ENCODE measurements at regions not wholly inside any gene's neighbourhood (a gene's known extent, or its start where the extent isn't known, plus 50 kb on each side); places are given as distances from the start of the nearest gene placed in this dataset.

DNA sequence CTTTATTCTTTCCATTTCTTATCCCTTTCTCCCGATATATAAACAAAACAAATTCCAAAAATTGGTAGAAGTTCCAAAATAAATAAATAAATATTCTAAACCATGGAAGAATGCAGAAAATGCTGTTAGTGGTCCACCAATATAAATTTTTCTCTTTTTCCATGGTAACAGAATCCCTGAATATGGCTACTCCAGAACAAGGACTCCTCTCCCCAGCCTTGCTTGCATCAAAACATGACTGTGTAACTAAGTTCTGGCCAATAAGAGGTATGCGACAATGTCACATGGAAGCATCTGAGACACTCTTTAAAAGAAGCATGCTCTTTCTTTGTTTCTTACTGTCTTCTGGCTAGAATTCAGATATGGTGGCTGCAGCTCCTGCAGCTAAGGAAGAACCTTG is 325.1 kb upstream of the TANK start:
- H3K9me3 ChIP-seq (ENCODE audit: low read depth, low read length, poor library complexity, severe bottlenecking) = no peaks in the 10 kb centered on the region
- intact Hi-C loops (cut with micrococcal nuclease; ENCODE audit: unreplicated experiment) = no loop called here
- DNase-seq (ENCODE audit: low spot score) = no peak
- H3K27ac ChIP-seq (ENCODE audit: low read depth, low read length, poor library complexity, severe bottlenecking) = no peak overlapping the region
- no peaks in the 10 kb centered on the region for H3K4me1 ChIP-seq (ENCODE audit: insufficient read depth, low read length, poor library complexity, severe bottlenecking)
- no TSS peak for BruUV-seq (replicated peaks)
- no peak overlapping the region for H3K4me3 ChIP-seq (ENCODE audit: low read depth, low read length, poor library complexity, severe bottlenecking)
- POLR2A ChIA-PET (ENCODE audit: low non-redundant PET) = no interaction called here
- CTCF ChIA-PET = no interaction called here
- no peaks in the 10 kb centered on the region for H3K36me3 ChIP-seq (ENCODE audit: insufficient read depth, low read length, poor library complexity, severe bottlenecking)
- H3K27me3 ChIP-seq (replicated peaks; ENCODE audit: insufficient read depth, low read depth, low read length, poor library complexity) = no peaks in the 10 kb centered on the region
- TF ChIP-seq EZH2 (IDR thresholded peaks at IDR 0.05; ENCODE audit: borderline replicate concordance, low read depth, low read length, poor library complexity, severe bottlenecking) = no peak
- TF ChIP-seq, protein P1, sequence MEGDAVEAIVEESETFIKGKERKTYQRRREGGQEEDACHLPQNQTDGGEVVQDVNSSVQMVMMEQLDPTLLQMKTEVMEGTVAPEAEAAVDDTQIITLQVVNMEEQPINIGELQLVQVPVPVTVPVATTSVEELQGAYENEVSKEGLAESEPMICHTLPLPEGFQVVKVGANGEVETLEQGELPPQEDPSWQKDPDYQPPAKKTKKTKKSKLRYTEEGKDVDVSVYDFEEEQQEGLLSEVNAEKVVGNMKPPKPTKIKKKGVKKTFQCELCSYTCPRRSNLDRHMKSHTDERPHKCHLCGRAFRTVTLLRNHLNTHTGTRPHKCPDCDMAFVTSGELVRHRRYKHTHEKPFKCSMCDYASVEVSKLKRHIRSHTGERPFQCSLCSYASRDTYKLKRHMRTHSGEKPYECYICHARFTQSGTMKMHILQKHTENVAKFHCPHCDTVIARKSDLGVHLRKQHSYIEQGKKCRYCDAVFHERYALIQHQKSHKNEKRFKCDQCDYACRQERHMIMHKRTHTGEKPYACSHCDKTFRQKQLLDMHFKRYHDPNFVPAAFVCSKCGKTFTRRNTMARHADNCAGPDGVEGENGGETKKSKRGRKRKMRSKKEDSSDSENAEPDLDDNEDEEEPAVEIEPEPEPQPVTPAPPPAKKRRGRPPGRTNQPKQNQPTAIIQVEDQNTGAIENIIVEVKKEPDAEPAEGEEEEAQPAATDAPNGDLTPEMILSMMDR (conservative IDR thresholded peaks at IDR 0.05; ENCODE audit: low read depth, low read length) = no peak

DNA sequence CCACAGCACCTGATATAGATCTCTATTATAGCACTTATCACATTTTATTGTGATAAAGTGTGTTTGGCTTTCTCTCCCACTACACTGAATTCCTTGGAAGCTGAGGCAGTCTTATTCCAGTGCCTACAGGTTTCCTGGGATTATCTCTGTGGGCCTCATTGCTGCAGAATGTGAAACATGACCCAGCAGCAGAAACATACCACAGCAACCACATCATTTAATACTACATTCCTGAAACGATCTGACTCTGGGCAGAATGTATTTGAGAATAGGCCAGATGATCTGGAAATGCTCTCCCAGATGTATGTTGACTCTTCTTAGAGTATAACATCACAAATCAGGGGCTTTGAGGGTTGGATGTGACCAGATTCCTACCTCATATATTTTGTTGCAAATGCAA is 323.5 kb upstream of the TANK start:
- Histone ChIP-seq H3K4me3 (ENCODE audit: low read depth, low read length, poor library complexity, severe bottlenecking) (no peak overlapping the region), H3K4me1 (ENCODE audit: insufficient read depth, low read length, poor library complexity, severe bottlenecking) (no peaks in the 10 kb centered on the region), H3K27ac (ENCODE audit: low read depth, low read length, poor library complexity, severe bottlenecking) (no peak overlapping the region), H3K36me3 (ENCODE audit: insufficient read depth, low read length, poor library complexity, severe bottlenecking) (no peaks in the 10 kb centered on the region), H3K27me3 (replicated peaks; ENCODE audit: insufficient read depth, low read depth, low read length, poor library complexity) (no peaks in the 10 kb centered on the region), H3K9me3 (ENCODE audit: low read depth, low read length, poor library complexity, severe bottlenecking) (no peaks in the 10 kb centered on the region)
- ChIA-PET CTCF (no interaction called here), POLR2A (ENCODE audit: low non-redundant PET) (no interaction called here)
- peak; percentile 40 for DNase-seq (ENCODE audit: low spot score)
- TF ChIP-seq, protein P1 (conservative IDR thresholded peaks at IDR 0.05; ENCODE audit: low read depth, low read length) = no peak
- no peak for TF ChIP-seq EZH2 (IDR thresholded peaks at IDR 0.05; ENCODE audit: borderline replicate concordance, low read depth, low read length, poor library complexity, severe bottlenecking)
- no TSS peak for BruUV-seq (replicated peaks)
- intact Hi-C loops (cut with micrococcal nuclease; ENCODE audit: unreplicated experiment) = no loop called here

DNA sequence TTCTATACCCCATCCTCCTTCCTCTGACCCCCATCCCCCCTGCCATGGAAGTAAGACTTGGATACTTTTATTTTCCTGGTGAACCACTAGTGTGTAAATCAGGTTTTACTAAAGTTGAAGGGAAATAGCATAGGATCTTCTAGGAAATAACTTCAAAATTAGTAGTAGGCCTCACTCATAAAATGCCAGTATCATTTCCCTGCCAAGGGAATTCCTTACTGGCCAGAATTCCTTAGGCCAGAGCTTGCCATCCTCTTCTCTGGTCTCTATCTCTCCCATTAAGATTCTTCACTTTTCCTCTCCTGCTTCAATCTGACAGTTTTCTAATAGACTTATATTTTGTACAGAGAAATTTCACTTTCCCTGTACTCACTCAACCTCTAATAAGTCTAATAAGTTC is 322.8 kb upstream of the TANK start:
- intact Hi-C loops (cut with micrococcal nuclease; ENCODE audit: unreplicated experiment) = no loop called here
- POLR2A ChIA-PET (ENCODE audit: low non-redundant PET) = no interaction called here
- Histone ChIP-seq H3K4me3 (ENCODE audit: low read depth, low read length, poor library complexity, severe bottlenecking) (no peak overlapping the region), H3K9me3 (ENCODE audit: low read depth, low read length, poor library complexity, severe bottlenecking) (no peaks in the 10 kb centered on the region), H3K36me3 (ENCODE audit: insufficient read depth, low read length, poor library complexity, severe bottlenecking) (no peaks in the 10 kb centered on the region), H3K4me1 (ENCODE audit: insufficient read depth, low read length, poor library complexity, severe bottlenecking) (no peaks in the 10 kb centered on the region), H3K27me3 (replicated peaks; ENCODE audit: insufficient read depth, low read depth, low read length, poor library complexity) (no peaks in the 10 kb centered on the region), H3K27ac (ENCODE audit: low read depth, low read length, poor library complexity, severe bottlenecking) (no peak overlapping the region)
- CTCF ChIA-PET = no interaction called here
- TF ChIP-seq, protein P1 (conservative IDR thresholded peaks at IDR 0.05; ENCODE audit: low read depth, low read length) = no peak
- TF ChIP-seq EZH2 (IDR thresholded peaks at IDR 0.05; ENCODE audit: borderline replicate concordance, low read depth, low read length, poor library complexity, severe bottlenecking) = no peak
- BruUV-seq (replicated peaks) = no TSS peak
- no peak for DNase-seq (ENCODE audit: low spot score)
